Right hindlimb (tissue), 1 donor: ENCODE measurements at regions not wholly inside any gene's neighbourhood (a gene's known extent, or its start where the extent isn't known, plus 50 kb on each side); places are given as distances from the start of the nearest gene placed in this dataset.

Experiments
- DNase-seq: peaks from one replicate; pipeline ENCODE4 v3.0.0-alpha.2; 2018

DNA sequence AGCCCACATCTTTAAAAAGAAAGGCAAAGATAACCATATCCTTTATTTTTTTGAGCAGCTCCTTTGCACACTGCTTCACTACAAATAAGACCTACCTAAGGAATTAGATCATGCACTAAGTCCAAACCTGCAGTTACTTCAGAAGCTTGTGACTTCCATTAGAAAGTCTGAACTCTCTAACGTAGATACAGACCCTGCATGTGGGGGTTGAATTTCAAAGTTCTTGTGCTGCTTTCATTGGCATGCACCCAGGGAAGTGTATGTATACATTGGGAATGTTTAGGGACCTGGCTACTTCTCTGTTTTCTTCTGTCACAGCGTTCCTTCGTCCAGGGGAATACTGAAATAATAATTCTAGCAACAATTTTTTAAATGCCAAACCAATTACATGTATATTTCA is 185.2 kb upstream of the IL12A start:
- DNase-seq: no peak

DNA sequence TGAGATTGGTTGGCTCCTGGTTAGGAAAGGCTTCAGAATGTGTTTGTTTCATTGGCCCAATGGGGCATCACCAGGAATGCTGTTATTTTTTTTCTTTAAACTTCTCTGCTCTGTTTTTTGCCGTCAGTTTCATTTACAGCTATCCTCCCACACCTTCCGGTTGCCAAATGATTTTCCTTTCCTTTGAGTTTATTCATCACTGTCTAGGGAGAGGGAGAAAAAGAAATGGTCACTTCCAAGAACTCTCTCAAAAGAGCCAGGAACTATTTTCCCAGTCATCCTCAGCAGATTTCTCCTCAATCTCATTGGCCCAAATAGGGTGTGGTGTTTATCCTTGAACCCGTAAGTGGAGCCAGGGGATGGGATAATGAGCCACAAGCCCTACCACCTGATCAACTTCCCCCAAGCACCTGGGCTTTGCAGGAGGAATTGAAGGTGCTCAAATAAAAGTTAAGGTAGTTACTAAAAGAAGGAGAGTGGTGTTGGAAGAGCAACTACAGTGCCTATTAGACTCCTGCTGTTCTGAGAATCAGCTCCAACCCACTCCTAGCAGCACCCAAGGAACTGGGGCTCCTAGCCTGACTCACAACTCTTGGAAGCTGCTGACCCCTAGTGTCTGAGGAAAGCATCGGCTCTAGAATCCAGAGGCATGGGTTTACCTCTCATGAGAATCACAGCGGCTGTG is 183.8 kb upstream of the IL12A start:
- peak; percentile 74 for DNase-seq

DNA sequence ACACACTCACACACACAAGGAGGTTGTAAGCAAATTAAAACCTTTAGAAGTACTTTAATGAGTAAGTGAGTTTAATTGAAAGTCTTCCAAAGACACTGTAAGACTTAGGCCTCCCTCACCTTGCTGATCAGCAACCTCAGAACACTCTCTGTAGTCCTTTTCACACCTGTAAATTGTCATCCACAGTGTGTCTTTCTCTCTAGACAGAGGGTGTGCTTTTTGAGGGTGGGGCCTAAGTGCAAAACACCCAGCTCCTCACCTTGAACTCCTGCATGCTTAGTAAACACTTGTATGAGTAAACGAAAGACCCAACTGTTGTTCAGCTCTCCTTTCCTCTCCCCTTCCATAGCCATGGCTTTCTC is 183.2 kb upstream of the IL12A start:
- DNase-seq: no peak

DNA sequence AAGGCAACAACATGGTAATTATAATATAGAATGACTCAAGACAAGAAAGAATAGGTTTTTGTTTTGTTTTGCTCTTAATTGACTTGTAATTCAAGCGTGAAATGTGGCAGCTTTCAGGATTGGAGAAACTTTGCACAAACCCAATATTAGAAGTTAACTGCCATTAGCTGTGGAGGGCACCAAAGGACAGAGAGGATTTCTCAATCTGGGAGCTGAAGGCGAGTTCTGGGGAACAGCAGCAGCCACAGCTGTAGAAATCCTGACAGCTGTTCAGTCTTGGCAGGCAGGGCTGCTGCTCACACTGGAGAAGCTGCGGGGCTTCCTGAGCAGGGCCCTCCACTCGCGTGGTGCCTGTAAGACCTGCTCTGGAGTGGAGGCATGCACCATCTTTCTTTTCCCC is 182.2 kb upstream of the IL12A start:
- peak; percentile 85 for DNase-seq

DNA sequence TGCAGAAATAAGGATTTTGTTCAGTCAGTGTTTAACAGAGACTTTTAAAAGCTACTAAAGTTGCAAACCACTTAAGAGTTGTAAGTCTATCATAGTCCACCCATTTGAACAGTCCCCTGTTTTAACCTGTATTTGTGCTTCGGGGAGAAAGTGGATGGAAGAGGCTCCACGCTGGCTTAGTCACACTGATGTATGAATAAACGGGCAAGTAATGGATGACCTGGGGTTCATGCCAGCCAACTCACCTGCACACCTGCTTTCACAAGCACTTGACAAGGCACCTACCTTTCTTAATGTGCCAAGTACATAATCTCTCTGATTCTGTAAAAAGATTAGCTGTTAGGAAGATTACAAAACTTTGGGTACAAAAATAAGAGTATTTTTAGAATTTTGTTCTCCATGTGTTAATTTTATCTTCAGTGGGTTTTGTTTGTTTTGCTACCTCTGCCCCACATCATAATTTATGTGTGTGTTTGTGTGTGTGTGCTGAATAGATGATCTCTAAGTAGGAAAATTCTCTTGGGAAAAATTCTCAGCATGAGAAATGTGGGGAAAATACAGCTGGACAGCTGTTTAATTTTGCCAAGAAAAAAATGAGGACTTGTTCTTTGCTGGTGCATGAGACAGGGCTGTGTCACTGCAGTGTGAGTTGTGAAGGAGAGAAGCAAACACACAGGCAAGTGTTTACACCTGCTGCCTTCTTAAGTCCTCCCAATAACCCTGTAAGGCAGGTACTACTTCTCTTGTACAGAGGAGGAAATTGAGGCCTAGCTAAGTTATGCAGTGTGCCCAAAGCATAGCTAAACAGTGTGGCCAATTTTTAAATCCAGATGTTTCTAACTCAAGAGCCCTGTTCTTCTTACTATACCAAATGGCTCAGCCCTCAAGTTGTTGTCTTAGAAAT is 181.2 kb upstream of the IL12A start:
- DNase-seq: no peak

DNA sequence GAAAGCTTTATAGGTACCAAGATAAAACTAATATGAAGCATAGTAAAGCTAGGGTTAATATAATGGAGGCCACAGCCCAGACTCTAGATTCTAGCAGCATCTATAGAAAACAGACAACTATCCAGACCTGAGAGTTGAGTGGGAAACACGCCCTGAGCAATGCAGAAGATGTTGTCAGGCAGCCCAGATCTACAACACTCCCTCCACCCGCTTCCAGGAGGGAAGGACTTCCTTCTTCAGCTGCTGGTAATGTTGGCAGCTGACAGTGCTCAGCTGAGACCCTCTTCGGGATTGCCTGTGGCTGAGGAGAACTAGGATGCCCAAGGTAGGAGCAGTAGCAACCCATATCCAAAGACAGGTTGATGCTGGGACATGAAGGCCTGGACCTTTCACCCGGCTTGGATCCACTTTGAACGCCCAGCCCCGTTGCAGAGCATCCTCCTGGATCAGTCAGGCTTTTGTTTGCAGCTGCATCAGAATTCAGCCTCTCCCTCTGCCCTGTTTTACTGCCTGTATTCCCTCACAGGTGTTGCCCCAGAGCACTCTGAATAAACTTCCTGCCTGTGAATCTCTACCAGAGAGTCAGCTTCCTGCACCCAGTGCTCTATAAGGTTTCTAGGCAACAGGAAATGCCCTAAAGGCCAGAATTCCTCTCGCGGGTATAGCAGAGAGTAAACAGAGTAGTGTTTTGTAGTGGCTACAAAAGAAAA is 174.7 kb upstream of the IL12A start:
- peak; percentile 34 for DNase-seq

DNA sequence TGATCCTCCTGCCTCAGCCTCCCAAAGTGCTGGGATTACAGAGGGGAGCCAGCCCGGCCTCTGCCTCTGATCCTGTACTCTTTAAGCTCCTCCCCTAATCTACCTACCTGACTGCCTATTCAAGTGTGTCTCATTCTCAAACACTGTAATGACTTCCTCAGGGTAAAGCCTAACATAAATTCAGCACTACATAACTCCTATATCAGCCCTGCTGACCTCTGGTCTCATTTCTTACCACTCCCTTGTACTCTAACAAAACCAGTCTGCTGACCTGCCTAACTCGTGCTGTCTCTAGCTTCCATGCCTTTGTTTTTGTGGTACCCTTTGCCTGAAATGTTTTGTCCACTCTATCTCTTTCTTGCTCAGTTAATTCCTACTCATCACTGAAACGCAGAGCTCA is 172.1 kb upstream of the IL12A start:
- DNase-seq: no peak

DNA sequence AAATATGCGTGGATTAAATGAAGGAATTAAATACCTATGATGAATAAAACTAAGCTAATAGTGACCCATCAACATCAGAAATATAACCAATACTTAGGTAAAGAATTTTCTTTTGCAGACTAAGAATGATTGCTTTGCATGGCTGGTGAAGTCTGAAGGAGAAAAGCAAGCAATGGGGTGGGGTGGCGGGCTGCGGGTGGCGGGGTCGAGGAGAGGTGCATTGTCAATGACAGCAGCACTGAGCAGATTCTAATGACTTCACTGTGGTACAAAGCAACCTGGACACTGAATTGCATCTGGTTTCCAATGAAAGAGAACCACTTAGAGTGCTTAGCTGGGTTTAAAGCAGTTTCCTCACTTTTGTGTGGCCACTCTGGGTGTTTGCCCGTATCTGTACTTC is 171.5 kb upstream of the IL12A start:
- DNase-seq: no peak

DNA sequence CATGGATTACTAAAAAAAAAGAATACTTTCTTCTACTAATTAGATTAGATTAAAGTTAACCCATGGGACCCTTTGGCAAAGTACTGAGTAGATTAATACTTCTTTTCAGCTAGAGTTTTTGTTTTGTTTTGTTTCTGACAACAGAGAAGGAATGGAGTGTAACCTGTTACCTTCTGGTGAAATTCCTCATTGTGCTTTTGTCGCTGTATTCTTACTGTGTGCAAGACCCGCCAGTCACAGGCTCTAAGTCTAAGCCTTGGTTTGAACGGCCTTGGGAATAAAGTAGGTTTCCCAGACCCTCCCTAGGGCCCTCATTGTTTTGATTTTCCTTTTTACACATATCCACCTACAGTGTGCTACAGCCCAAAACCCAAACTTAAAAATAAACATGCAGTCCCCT is 171.1 kb upstream of the IL12A start:
- no peak for DNase-seq

DNA sequence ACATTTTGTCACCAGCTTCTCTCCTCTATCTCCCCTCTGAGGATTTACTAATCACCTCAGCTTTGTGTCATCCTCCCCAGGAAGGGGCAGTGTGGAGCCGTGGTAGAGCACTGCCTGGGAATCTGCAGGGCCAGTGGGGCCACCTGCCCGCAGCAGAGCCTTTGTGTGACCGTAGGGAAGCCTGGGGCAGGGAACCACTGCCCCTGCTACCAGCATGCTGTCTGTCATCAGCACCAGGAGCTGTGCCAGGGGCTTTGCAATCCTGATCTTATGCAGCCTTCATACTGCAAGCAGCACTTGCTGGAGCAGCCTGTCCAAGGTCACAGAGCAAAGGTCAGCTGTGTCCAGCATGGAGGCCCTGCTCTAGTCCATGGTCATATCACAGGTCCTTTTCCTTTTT is 170.2 kb upstream of the IL12A start:
- no peak for DNase-seq

DNA sequence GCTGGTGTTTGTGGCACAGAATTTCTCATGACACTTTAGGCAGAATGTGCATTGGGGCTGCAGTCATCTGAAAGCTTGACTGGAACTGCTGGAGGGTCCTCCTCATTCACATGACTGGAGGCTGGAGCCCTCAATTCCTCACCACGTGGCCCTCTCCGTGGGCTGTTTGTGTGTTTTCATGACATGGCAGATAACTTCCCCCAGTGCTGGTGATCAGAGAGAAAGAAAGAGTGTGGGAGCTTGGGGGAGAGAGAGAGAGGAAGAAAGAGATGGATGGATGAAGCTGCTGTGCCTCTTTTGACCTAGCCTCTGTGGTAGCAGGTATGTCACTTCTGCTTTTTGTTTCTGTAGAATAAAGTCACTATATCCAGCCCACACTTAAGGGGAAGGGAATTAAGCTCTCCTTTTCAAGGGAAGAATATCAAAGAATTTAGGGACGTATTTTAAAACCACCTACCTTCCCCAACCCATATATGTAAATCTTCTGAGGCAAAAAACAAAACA is 169.6 kb upstream of the IL12A start:
- DNase-seq: no peak

DNA sequence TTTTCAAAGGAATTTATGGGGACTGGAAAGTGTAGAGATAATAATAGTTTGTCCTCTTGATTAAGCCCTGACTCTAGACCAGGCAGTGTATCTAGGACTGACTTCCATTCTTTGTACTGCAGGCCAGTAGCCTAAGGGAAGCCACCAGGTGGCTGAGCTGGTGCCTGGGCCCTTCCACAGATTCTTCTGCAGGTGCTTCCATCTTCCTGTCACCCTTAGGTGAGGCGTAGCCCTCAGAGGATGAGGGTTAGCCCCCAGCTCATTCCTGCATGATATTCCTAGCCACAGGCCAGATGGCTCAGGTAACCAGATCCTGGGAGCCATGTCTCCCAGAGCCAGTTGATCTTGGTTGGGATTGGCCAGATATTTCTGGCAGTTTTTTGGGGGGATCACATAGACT is 169.0 kb upstream of the IL12A start:
- no peak for DNase-seq

DNA sequence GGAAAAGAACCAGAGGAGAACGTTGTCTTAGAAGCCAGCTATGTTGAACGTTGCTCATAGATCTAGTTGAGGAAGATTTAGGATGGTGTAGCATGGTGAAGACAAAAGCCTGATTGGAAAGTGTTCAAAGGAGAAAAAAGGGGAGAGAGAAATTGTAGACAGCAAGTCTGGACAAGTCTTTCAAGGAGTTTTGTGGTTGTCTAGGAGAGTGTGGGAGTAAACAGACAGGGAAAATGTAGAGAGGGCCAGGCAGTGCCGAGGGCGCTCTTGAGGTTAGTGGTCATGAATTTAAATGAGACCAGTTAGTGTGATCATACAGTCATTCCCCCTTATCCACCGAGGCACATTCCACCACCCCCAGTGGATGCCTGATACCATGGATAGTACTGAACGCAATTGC is 167.5 kb upstream of the IL12A start:
- no peak for DNase-seq

DNA sequence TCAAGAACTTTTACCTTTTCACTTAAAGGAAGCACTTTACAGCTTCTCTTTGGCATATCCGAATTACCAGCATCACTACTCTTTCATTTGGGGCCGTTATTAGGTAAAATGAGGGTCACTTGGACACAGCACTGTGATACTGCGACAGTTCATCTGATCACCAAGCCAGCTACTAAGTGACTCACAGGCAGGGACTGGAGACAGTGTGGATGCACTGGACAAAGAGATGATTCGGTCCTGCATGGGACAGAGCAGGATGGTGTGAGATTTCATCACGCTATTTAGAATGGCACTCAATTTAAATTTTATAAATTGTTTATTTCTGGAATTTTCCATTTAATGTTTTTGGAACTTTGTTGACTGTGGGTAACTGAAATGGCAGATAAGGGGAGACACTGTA is 166.9 kb upstream of the IL12A start:
- DNase-seq: no peak

DNA sequence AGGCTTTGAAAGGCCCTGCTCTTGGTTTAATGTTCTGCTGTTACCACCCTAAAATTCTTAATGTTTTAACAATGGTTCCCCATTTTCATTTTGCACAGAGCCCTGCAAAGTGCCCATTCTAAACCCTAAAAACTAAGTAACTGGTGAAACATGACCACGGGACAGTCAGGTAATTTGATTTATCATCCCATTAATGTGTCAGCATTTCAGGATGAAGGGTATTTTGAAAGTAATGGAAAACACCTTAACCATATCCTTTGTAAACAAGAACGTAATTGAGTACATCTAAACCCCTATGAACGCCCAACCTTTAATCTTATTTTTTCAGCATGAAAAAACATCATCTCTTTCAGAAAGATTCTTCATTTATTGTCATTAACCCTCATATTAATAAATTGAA is 164.9 kb upstream of the IL12A start:
- DNase-seq: no peak

DNA sequence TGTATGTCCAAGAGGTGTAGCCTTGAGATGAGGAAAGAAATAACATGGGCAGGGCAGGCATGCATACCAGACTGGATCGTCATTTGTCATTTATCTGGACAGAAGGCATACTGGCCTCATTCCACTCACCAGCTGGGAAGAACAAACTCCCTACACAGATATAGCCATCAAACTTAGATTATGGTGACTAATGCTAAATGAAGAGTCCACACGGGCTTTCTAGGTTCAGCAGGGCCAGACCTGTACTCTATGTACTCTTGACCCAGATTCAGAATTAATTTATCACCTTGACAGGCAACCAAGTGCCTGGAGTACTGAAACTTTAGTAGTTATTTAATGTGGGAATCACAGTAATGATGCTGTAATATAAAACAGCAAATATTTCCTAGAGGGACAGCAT is 164.3 kb upstream of the IL12A start:
- DNase-seq: peak; percentile 52

DNA sequence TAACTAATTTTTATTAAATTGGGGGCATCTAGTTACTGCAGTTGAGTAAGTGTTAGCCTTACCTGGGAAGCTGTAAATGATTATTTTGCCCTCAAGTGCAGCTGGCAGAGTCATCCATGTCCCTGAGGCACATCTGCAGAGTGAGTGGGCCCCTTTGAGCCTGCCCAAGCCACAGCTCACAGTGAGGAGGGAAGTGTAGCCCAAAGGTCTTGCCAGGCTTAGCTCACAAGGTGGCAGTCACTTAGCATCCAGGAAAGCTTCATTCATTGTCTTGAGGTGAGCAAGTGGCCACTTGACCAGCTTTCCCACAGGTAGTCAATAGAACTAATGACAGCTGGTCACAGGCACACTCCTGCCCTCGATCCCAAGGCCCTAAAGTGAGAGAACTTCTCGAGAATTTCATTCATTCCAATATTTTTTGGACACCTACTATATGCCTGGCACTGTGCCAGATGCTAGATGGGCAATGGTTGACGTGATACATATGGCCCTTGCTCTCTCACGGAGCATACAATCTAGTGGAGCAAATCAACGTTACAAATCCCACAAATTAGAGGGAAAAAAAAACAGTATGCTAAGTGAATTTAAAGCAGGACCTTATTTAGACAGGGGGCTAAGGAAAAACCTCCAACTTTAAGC is 163.3 kb upstream of the IL12A start:
- DNase-seq: no peak

DNA sequence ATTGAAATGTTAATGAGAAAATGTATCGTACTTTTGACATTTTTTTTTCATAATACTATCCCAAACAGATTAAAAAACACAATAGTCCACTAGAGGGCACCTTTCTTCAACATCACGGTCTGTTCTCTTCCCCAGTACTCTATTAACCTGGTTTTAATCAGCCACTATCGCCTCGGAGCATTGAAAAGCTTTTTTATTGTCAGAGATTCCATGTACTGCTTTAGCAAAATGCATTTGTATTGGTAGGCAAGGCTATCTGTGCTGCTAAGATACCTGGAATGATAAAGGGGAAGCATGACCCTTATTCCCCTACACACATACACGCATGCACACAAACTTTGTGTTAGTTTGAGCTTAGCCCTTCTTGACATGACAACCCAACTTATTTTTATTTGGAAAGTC is 160.1 kb upstream of the IL12A start:
- DNase-seq: no peak

DNA sequence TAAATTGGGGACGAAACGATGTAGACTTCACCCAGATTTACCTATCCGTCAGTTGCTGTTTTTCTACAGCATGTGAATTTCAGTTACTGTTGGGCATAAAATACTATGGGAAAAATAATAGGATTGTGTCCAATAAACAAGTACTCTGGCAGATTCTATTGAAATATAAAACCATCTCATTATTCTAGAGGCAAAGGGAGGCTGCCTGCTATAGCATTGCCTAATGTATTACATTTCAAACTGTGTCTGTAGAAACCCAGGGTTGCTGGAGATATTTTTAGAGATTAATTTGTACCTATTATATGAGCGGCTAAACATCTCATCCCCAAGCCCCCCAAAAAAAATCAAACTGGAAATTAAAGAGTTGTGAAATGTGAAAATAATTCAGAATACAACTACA is 159.6 kb upstream of the IL12A start:
- DNase-seq: no peak

DNA sequence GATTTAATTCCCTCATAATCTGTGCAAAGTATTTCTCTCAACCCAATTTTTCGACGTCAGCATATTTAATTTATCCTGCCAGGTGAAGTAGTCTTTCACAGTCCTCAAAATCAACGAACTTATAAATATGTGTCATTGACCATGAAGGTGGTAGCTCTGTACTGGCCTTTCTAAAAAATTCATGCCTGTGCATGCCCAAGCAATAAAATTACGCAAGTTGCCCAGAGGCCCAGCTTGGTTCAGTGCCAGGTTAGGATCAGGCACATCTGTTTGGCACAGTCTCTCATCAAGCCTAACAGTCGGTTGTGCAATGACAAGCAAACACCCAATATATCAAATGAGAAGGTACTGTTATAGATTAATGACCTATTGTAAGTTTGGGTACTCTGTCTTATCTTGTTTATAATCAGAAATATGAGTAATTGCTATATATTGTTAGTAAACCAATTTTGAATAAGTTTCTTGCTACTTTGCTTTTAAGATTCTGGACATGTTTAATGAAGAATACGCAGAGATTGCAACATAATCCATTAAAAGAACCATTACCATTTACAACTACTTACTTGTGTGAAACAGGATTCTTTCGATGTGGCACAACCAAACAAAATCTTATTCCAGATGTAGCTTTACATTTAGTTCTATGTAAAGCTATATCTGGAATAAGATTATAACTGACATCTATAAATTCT is 159.0 kb upstream of the IL12A start:
- DNase-seq: peak; percentile 66

DNA sequence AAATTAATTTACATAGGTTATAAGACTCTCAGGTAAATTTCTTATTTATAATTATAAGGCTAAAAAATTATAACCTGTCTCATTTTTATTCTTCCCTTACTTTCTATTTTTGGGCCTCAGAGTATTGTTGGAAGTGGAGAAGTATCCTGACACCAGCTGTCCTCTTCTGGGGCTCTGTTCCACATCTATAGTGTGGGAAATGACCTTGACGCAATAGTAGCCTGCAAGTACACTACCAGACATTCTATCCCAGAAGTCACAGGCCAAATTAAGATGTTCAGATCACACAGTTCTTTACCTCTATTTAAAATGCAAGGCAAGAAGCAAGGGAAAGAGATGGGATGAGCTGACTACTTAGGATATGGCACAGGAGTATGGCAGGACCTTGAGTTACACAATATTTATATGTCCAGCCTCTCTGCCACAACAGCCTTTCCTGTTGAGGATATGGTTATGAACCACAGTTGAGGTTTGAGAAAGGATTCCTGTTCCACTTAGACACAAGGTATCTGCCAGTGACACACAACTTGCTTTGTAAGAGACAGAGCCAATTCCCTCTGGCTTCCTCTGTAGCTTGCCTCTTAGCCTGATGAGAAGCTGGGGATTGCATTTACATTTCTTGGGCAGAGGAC is 158.0 kb upstream of the IL12A start:
- DNase-seq: no peak

DNA sequence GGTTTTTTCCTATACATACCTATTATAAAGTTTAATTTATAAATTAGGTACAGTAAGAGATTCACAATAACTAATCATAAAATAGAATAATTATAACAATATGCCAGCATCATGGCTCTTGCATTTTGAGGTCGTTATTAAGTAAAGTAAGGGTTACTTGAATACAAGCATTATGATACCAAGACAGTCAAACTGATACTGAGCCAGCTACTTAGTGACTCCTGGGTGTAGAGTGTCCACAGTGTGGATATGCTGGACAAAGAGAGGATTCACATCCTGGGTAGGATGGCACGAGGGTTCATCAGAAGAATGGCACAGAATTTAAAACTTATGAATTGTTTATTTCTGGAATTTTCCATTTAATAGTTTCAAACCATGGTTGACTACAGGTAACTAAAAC is 157.2 kb upstream of the IL12A start:
- no peak for DNase-seq
